ENCODE measurements at regions not wholly inside any gene's neighbourhood (a gene's known extent, or its start where the extent isn't known, plus 50 kb on each side); places are given as distances from the start of the nearest gene placed in this dataset.

- H3K36me3 Mint-ChIP-seq = no peaks in the 10 kb centered on the region
- Histone ChIP-seq H3K79me2 (ENCODE audit: insufficient read depth, low read length) (no peaks in the 10 kb centered on the region), H3K9me3 (replicated peaks in 1 of 2; ENCODE audit: control insufficient read depth in 1 of 2, insufficient read depth in 1 of 2, low read length in 2 of 2) (peaks cover 0 to 7% of the 10 kb centered on the region in 2 donors), H3K4me2 (replicated peaks; ENCODE audit: extremely low read depth, low read length, poor library complexity, severe bottlenecking) (no peak overlapping the region), H3K9ac (ENCODE audit: insufficient read depth, low read length, poor library complexity, severe bottlenecking) (no peak overlapping the region), H3K36me3 (replicated peaks in 1 of 2; ENCODE audit: control insufficient read depth in 1 of 2, insufficient read depth in 2 of 2, low read length in 2 of 2) (no peaks in the 10 kb centered on the region), H2AFZ (ENCODE audit: insufficient read depth, low read depth, low read length, poor library complexity, severe bottlenecking) (no peak overlapping the region), H3K27ac (ENCODE audit: low read depth in 1 of 2, low read length in 2 of 2) (no peak overlapping the region), H3K4me1 (ENCODE audit: control insufficient read depth in 1 of 2, insufficient read depth in 2 of 2, low read length in 2 of 2) (no peaks in the 10 kb centered on the region), H3K27me3 (ENCODE audit: control insufficient read depth in 2 of 2, insufficient read depth in 2 of 2, low read length in 2 of 2) (no peaks in the 10 kb centered on the region), H3K4me3 (replicated peaks in 1 of 3; ENCODE audit: low read depth in 2 of 3, low read length in 3 of 3) (no peak overlapping the region), H4K20me1 (ENCODE audit: insufficient read depth, low read length) (no peaks in the 10 kb centered on the region)
- intact Hi-C loops (cut with micrococcal nuclease) = no loop called here
- H3K4me1 Mint-ChIP-seq = no peaks in the 10 kb centered on the region
- no peaks in the 10 kb centered on the region for H3K27me3 Mint-ChIP-seq (ENCODE audit: low read depth in 3 of 3)
- H3K4me3 Mint-ChIP-seq = no peak overlapping the region
- TF ChIP-seq CTCF (IDR thresholded peaks at IDR 0.05) = no peak
- no peak overlapping the region for H3K27ac Mint-ChIP-seq
- DNase-seq = no peak
- no CpG with 5 or more reads among the region's 2 CpGs for WGBS (ENCODE audit: insufficient coverage)
- H3K9me3 Mint-ChIP-seq = peaks cover 0 to 9% (median 4%) of the 10 kb centered on the region in 7 donors
Measured at GRCh38 chr6:114863610-114864009, 520.8 kb upstream of the HS3ST5 start.

GRCh38 chr6:114862819-114863218 lies 520.0 kb upstream of the HS3ST5 start:
- Histone ChIP-seq H3K27ac (ENCODE audit: low read depth in 1 of 2, low read length in 2 of 2) (no peak overlapping the region), H3K27me3 (ENCODE audit: control insufficient read depth in 2 of 2, insufficient read depth in 2 of 2, low read length in 2 of 2) (no peaks in the 10 kb centered on the region), H3K9me3 (replicated peaks in 1 of 2; ENCODE audit: control insufficient read depth in 1 of 2, insufficient read depth in 1 of 2, low read length in 2 of 2) (peaks cover 0 to 7% of the 10 kb centered on the region in 2 donors), H3K4me1 (ENCODE audit: control insufficient read depth in 1 of 2, insufficient read depth in 2 of 2, low read length in 2 of 2) (no peaks in the 10 kb centered on the region), H4K20me1 (ENCODE audit: insufficient read depth, low read length) (no peaks in the 10 kb centered on the region), H3K9ac (ENCODE audit: insufficient read depth, low read length, poor library complexity, severe bottlenecking) (no peak overlapping the region), H2AFZ (ENCODE audit: insufficient read depth, low read depth, low read length, poor library complexity, severe bottlenecking) (no peak overlapping the region), H3K4me2 (replicated peaks; ENCODE audit: extremely low read depth, low read length, poor library complexity, severe bottlenecking) (no peak overlapping the region), H3K4me3 (replicated peaks in 1 of 3; ENCODE audit: low read depth in 2 of 3, low read length in 3 of 3) (no peak overlapping the region), H3K79me2 (ENCODE audit: insufficient read depth, low read length) (no peaks in the 10 kb centered on the region), H3K36me3 (replicated peaks in 1 of 2; ENCODE audit: control insufficient read depth in 1 of 2, insufficient read depth in 2 of 2, low read length in 2 of 2) (no peaks in the 10 kb centered on the region)
- Mint-ChIP-seq H3K4me3 (no peak overlapping the region), H3K27ac (no peak overlapping the region), H3K9me3 (peaks cover 0 to 9% (median 3%) of the 10 kb centered on the region in 7 donors), H3K36me3 (no peaks in the 10 kb centered on the region), H3K4me1 (no peaks in the 10 kb centered on the region), H3K27me3 (ENCODE audit: low read depth in 3 of 3) (no peaks in the 10 kb centered on the region)
- no peak for DNase-seq
- intact Hi-C loops (cut with micrococcal nuclease) = no loop called here
- no CpG with 5 or more reads among the region's 2 CpGs for WGBS (ENCODE audit: insufficient coverage)
- TF ChIP-seq CTCF (IDR thresholded peaks at IDR 0.05) = no peak
